ENCODE measurements at regions not wholly inside any gene's neighbourhood (a gene's known extent, or its start where the extent isn't known, plus 50 kb on each side); places are given as distances from the start of the nearest gene placed in this dataset.

DNA sequence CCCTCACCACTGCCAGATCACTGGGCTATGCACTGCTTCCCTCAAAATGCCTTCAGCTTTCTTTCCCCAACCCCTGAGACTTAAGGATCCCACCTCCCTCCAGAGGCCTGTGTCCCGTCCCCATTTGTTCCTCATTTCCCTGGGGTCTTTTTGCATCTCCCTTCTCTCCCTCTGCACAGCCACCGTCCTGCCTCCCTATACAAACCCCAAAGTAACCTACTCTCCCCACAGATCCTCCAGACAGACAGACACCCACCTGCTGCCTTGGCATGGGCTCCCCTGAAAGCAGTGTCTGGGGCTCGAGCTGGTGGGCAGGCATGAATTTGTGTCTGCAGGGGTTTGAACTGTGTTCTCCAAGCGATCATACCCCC is 69.4 kb upstream of the TNRC6C start:
- TF ChIP-seq, protein P1, sequence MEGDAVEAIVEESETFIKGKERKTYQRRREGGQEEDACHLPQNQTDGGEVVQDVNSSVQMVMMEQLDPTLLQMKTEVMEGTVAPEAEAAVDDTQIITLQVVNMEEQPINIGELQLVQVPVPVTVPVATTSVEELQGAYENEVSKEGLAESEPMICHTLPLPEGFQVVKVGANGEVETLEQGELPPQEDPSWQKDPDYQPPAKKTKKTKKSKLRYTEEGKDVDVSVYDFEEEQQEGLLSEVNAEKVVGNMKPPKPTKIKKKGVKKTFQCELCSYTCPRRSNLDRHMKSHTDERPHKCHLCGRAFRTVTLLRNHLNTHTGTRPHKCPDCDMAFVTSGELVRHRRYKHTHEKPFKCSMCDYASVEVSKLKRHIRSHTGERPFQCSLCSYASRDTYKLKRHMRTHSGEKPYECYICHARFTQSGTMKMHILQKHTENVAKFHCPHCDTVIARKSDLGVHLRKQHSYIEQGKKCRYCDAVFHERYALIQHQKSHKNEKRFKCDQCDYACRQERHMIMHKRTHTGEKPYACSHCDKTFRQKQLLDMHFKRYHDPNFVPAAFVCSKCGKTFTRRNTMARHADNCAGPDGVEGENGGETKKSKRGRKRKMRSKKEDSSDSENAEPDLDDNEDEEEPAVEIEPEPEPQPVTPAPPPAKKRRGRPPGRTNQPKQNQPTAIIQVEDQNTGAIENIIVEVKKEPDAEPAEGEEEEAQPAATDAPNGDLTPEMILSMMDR (IDR thresholded peaks at IDR 0.05; ENCODE audit: insufficient read depth, low read length, poor library complexity, severe bottlenecking), result no peak
- TF ChIP-seq EZH2phosphoT487 (conservative IDR thresholded peaks at IDR 0.05; ENCODE audit: low read length), result no peak
